ENCODE measurements at regions not wholly inside any gene's neighbourhood (a gene's known extent, or its start where the extent isn't known, plus 50 kb on each side); places are given as distances from the start of the nearest gene placed in this dataset.

DNA sequence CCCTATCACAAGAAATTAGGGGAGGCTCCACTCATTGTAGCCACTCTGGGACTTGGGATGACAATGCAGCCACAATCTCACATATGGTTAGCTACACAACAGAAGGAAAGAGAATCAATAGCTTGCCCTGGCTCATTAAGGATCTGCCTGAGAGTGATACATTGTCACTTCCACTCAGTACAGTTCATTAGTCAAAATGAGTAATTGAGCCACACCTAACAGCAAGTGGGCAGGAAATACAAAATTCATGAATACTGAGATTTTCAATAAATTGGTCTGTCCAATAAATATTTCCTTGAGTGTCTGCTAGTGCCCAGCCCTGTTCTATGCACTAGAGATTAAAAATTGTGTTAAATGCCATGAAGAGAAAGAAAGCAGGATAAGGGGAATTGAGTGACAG is 231.3 kb upstream of the NR4A3 start:
- TF ChIP-seq, protein P1, sequence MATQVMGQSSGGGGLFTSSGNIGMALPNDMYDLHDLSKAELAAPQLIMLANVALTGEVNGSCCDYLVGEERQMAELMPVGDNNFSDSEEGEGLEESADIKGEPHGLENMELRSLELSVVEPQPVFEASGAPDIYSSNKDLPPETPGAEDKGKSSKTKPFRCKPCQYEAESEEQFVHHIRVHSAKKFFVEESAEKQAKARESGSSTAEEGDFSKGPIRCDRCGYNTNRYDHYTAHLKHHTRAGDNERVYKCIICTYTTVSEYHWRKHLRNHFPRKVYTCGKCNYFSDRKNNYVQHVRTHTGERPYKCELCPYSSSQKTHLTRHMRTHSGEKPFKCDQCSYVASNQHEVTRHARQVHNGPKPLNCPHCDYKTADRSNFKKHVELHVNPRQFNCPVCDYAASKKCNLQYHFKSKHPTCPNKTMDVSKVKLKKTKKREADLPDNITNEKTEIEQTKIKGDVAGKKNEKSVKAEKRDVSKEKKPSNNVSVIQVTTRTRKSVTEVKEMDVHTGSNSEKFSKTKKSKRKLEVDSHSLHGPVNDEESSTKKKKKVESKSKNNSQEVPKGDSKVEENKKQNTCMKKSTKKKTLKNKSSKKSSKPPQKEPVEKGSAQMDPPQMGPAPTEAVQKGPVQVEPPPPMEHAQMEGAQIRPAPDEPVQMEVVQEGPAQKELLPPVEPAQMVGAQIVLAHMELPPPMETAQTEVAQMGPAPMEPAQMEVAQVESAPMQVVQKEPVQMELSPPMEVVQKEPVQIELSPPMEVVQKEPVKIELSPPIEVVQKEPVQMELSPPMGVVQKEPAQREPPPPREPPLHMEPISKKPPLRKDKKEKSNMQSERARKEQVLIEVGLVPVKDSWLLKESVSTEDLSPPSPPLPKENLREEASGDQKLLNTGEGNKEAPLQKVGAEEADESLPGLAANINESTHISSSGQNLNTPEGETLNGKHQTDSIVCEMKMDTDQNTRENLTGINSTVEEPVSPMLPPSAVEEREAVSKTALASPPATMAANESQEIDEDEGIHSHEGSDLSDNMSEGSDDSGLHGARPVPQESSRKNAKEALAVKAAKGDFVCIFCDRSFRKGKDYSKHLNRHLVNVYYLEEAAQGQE (IDR thresholded peaks at IDR 0.05), result no peak
- no peak for TF ChIP-seq MYC (IDR thresholded peaks at IDR 0.05; ENCODE audit: borderline replicate concordance, low read length)
- TF ChIP-seq, protein P2, sequence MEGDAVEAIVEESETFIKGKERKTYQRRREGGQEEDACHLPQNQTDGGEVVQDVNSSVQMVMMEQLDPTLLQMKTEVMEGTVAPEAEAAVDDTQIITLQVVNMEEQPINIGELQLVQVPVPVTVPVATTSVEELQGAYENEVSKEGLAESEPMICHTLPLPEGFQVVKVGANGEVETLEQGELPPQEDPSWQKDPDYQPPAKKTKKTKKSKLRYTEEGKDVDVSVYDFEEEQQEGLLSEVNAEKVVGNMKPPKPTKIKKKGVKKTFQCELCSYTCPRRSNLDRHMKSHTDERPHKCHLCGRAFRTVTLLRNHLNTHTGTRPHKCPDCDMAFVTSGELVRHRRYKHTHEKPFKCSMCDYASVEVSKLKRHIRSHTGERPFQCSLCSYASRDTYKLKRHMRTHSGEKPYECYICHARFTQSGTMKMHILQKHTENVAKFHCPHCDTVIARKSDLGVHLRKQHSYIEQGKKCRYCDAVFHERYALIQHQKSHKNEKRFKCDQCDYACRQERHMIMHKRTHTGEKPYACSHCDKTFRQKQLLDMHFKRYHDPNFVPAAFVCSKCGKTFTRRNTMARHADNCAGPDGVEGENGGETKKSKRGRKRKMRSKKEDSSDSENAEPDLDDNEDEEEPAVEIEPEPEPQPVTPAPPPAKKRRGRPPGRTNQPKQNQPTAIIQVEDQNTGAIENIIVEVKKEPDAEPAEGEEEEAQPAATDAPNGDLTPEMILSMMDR (IDR thresholded peaks at IDR 0.05), result no peak
